ENCODE measurements at regions not wholly inside any gene's neighbourhood (a gene's known extent, or its start where the extent isn't known, plus 50 kb on each side); places are given as distances from the start of the nearest gene placed in this dataset.

DNA sequence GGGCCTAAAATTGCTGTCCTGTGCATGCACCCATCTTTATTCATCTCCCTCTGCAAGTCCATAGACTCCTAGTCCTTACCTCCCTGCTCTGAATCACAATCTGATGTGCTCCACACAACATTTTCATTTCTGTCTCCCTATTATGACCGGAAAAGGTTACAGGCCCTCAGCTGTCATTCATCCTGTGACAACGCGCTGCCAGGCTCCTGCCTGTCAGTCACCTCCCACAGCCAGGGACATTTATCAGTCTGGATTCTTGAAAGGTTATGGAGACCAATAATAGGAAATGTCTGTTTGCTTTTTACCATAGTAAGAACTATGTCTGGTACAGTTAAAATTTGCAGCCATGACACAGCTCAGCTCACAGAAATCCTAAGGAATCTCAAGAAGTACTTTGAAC is 197.1 kb downstream of the RDH14 start:
- no peak overlapping the region for H3K4me3 ChIP-seq (ENCODE audit: control insufficient read depth in 2 of 3, extremely low read depth in 1 of 3, insufficient read depth in 2 of 3, low read depth in 1 of 3, low read length in 3 of 3)
- H3K9ac ChIP-seq (ENCODE audit: control insufficient read depth, extremely low read depth, insufficient read depth, low read length), result no peak overlapping the region
- dilution Hi-C loops (cut with MboI; ENCODE audit: extremely low pct_ligation_motif_present, low sequenced_read_pairs), result no loop called here

DNA sequence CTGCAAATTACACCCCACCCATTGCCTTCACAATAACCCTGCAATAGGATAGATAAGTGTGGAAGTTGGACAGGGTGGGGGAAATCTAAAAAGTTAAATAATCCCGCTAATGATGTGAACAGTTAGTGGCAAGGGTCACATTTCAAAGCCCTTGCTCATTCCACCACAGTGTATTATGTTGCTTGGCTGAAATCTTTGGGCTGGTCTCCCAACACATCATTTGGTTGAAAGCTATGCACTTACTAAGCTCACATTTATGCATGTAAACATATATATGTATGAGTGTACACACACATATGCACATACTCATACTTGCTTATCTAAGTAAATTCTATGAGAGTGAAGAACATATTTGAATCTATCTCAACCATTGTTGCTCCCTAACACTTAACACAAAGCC is 197.8 kb downstream of the RDH14 start:
- H4K20me1 ChIP-seq (ENCODE audit: control insufficient read depth, extremely low read depth, insufficient read depth, low read length), result no peaks in the 10 kb centered on the region
- no peaks in the 10 kb centered on the region for H3K27me3 ChIP-seq (ENCODE audit: control insufficient read depth, extremely low read depth, insufficient read depth, low read length)
- H3K4me3 ChIP-seq (ENCODE audit: control insufficient read depth in 2 of 3, extremely low read depth in 1 of 3, insufficient read depth in 2 of 3, low read depth in 1 of 3, low read length in 3 of 3), result no peak overlapping the region
- H3K9me3 ChIP-seq (ENCODE audit: control insufficient read depth, low read depth, low read length), result no peaks in the 10 kb centered on the region
- H3K4me1 ChIP-seq (ENCODE audit: control insufficient read depth, extremely low read depth, insufficient read depth, low read length), result no peaks in the 10 kb centered on the region
- H3K9me1 ChIP-seq (ENCODE audit: control insufficient read depth, extremely low read depth, insufficient read depth, low read length), result no peaks in the 10 kb centered on the region
- no peaks in the 10 kb centered on the region for H3K79me2 ChIP-seq (ENCODE audit: control insufficient read depth, insufficient read depth, low read length)
- H3K9ac ChIP-seq (ENCODE audit: control insufficient read depth, extremely low read depth, insufficient read depth, low read length), result no peak overlapping the region
- no peaks in the 10 kb centered on the region for H3K36me3 ChIP-seq (ENCODE audit: control insufficient read depth in 2 of 2, extremely low read depth in 1 of 2, insufficient read depth in 2 of 2, low read length in 2 of 2)
- no peak for DNase-seq (ENCODE audit: low read depth, low spot score)
- FAIRE-seq, result no peak
- no peak for TF ChIP-seq CTCF (optimal IDR thresholded peaks at IDR 0.05 in 1 of 3, IDR thresholded peaks at IDR 0.05 in 1 of 3, conservative IDR thresholded peaks at IDR 0.05 in 1 of 3; ENCODE audit: extremely low read depth in 1 of 3, insufficient read depth in 2 of 3, low read length in 3 of 3)
- no peak for TF ChIP-seq EZH2 (IDR thresholded peaks at IDR 0.05; ENCODE audit: low read length)
- H3K4me2 ChIP-seq (ENCODE audit: control insufficient read depth, extremely low read depth, insufficient read depth, low read depth, low read length), result no peak overlapping the region
- no peak overlapping the region for H3K27ac ChIP-seq (ENCODE audit: control insufficient read depth, insufficient read depth, low read length)
- dilution Hi-C loops (cut with MboI; ENCODE audit: extremely low pct_ligation_motif_present, low sequenced_read_pairs), result no loop called here
- no peak overlapping the region for H2AFZ ChIP-seq (ENCODE audit: control insufficient read depth, low read length)

More for the DNA sequence above, 197.1 kb downstream of the RDH14 start:
- Histone ChIP-seq H3K79me2 (ENCODE audit: control insufficient read depth, insufficient read depth, low read length) (no peaks in the 10 kb centered on the region), H3K9me3 (ENCODE audit: control insufficient read depth, low read depth, low read length) (no peaks in the 10 kb centered on the region), H4K20me1 (ENCODE audit: control insufficient read depth, extremely low read depth, insufficient read depth, low read length) (no peaks in the 10 kb centered on the region), H3K4me2 (ENCODE audit: control insufficient read depth, extremely low read depth, insufficient read depth, low read depth, low read length) (no peak overlapping the region), H3K4me1 (ENCODE audit: control insufficient read depth, extremely low read depth, insufficient read depth, low read length) (no peaks in the 10 kb centered on the region), H2AFZ (ENCODE audit: control insufficient read depth, low read length) (no peak overlapping the region), H3K27me3 (ENCODE audit: control insufficient read depth, extremely low read depth, insufficient read depth, low read length) (no peaks in the 10 kb centered on the region), H3K36me3 (ENCODE audit: control insufficient read depth in 2 of 2, extremely low read depth in 1 of 2, insufficient read depth in 2 of 2, low read length in 2 of 2) (no peaks in the 10 kb centered on the region), H3K27ac (ENCODE audit: control insufficient read depth, insufficient read depth, low read length) (no peak overlapping the region), H3K9me1 (ENCODE audit: control insufficient read depth, extremely low read depth, insufficient read depth, low read length) (no peaks in the 10 kb centered on the region)
- DNase-seq (ENCODE audit: low read depth, low spot score), result no peak
- FAIRE-seq, result no peak
- no peak for TF ChIP-seq CTCF (optimal IDR thresholded peaks at IDR 0.05 in 1 of 3, IDR thresholded peaks at IDR 0.05 in 1 of 3, conservative IDR thresholded peaks at IDR 0.05 in 1 of 3; ENCODE audit: extremely low read depth in 1 of 3, insufficient read depth in 2 of 3, low read length in 3 of 3)
- no peak for TF ChIP-seq EZH2 (IDR thresholded peaks at IDR 0.05; ENCODE audit: low read length)

All from keratinocyte (primary cell).